RWPE1 (cell line): ENCODE measurements at regions not wholly inside any gene's neighbourhood (a gene's known extent, or its start where the extent isn't known, plus 50 kb on each side); places are given as distances from the start of the nearest gene placed in this dataset.
A peak's percentile ranks its signal among the peaks of the same experiment; 100 is the strongest.

Experiments
- CTCF ChIA-PET: fragments of 350-600 bp; sonication (Branson Sonifier 250); formaldehyde crosslinking; extraction: SDS; loops from one replicate; lab custom pipeline; 2021; lab: Yijun Ruan, JAX
- POLR2A ChIA-PET: fragments of 400-600 bp; formaldehyde crosslinking; extraction: SDS; loops from one replicate; lab custom pipeline; 2020; ENCODE audit warnings: antibody characterized with exemption; ENCODE audit not compliant: low non-redundant PET; lab: Yijun Ruan, JAX
- DNase-seq: peaks from one replicate; pipeline ENCODE4 v3.0.0; 2012; ENCODE audit warnings: low spot score
- H3K27ac ChIP-seq: fragments of 450-650 bp; 2 replicates; pipeline ENCODE4 v1.5.1; 2017
- TF ChIP-seq, protein P1 (sequence below): fragments of 450-650 bp; conservative IDR thresholded peaks from 2 replicates; pipeline ENCODE4 v1.5.1; 2017; ENCODE audit warnings: low read depth, mild to moderate bottlenecking

DNA sequence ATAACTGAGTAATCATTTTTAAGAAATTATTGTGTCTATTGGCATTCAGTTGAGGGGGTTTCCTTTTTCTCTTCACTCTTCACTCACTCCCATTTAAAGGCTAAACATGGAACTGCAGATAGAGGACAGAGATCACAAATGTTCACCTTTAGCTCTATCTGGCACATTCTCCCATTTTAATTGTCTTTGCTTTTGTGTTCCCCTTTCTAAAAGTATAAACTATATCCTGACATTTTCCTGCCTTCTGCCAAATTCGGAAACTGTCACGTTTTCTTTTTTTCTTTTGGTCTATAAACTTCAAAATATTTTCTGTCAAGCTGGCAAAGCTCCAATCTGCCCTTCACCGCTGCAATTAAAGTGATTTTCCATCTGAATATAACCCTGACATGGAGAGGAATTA is 219.8 kb upstream of the CDKN3 start:
- no peak for DNase-seq
- TF ChIP-seq, protein P1, sequence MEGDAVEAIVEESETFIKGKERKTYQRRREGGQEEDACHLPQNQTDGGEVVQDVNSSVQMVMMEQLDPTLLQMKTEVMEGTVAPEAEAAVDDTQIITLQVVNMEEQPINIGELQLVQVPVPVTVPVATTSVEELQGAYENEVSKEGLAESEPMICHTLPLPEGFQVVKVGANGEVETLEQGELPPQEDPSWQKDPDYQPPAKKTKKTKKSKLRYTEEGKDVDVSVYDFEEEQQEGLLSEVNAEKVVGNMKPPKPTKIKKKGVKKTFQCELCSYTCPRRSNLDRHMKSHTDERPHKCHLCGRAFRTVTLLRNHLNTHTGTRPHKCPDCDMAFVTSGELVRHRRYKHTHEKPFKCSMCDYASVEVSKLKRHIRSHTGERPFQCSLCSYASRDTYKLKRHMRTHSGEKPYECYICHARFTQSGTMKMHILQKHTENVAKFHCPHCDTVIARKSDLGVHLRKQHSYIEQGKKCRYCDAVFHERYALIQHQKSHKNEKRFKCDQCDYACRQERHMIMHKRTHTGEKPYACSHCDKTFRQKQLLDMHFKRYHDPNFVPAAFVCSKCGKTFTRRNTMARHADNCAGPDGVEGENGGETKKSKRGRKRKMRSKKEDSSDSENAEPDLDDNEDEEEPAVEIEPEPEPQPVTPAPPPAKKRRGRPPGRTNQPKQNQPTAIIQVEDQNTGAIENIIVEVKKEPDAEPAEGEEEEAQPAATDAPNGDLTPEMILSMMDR, result no peak
- CTCF ChIA-PET, result interaction anchor here (0.5 to 0.6 kb wide), 4 partner anchors 9 to 557 kb away, joined by 3 to 4 read pairs (median 3); no protein-coding TSS in a partner anchor
- H3K27ac ChIP-seq, result no peak overlapping the region
- POLR2A ChIA-PET, result no interaction called here

DNA sequence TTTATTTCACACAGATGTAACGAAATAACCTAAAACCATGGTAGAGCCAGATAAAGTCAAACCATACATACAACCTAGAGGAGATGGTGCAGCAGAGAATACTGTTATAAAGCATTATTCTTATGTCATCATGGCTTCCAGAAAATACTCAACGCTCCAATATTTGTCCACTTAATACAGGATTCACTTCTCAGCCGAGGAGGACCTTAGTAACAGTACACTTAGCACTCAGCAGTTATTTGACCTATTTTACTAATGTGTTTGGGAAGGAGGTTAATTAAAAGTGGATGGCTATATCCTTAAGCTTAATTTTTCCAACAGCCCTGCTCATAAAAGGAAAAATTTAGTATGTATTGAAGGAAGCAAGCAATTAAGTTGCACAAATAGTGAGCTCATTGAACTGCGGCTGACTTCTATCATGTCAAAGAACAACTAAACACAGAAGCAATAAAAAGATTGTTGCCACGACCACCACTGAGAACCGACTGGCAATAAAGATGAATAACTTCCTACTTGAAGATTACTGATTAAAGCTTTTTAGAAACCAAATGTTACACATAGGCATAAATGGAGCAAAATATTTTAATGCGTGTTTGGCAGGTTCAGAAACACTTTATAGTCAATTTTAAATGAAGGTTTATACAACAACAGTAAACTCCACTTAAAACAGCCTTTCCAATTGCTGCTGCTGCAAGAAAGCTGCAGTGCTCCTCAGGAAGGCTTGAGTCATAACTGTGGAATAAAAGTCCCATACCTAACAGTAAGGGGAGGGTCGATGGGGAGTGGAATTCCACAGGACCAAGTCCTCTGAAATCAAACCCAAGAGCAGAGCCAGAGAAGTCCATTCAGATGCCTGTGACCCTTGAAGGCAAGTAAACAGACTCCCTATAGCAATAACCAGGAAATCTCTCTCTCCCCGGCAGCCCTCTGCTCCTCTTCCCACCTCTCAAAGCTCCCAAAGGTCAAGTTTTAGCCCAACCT is 218.9 kb upstream of the CDKN3 start:
- CTCF ChIA-PET, result interaction anchor here (0.5 to 0.6 kb wide), 3 partner anchors 9 to 558 kb away, joined by 3 read pairs; no protein-coding TSS in a partner anchor
- no peak for DNase-seq
- H3K27ac ChIP-seq, result no peak overlapping the region
- TF ChIP-seq, protein P1, result no peak
- POLR2A ChIA-PET, result no interaction called here

- peak overlapping the region; percentile 70 for H3K27ac ChIP-seq
- peak; percentile 57 for DNase-seq
- TF ChIP-seq, protein P1, result no peak
- CTCF ChIA-PET, result interaction anchor here (0.7 kb wide), 1 partner anchor 50 kb away, joined by 3 read pairs; no protein-coding TSS in a partner anchor
- POLR2A ChIA-PET, result no interaction called here
Observed at GRCh38 chr14:54182419-54183045, 214.3 kb upstream of the CDKN3 start.

DNA sequence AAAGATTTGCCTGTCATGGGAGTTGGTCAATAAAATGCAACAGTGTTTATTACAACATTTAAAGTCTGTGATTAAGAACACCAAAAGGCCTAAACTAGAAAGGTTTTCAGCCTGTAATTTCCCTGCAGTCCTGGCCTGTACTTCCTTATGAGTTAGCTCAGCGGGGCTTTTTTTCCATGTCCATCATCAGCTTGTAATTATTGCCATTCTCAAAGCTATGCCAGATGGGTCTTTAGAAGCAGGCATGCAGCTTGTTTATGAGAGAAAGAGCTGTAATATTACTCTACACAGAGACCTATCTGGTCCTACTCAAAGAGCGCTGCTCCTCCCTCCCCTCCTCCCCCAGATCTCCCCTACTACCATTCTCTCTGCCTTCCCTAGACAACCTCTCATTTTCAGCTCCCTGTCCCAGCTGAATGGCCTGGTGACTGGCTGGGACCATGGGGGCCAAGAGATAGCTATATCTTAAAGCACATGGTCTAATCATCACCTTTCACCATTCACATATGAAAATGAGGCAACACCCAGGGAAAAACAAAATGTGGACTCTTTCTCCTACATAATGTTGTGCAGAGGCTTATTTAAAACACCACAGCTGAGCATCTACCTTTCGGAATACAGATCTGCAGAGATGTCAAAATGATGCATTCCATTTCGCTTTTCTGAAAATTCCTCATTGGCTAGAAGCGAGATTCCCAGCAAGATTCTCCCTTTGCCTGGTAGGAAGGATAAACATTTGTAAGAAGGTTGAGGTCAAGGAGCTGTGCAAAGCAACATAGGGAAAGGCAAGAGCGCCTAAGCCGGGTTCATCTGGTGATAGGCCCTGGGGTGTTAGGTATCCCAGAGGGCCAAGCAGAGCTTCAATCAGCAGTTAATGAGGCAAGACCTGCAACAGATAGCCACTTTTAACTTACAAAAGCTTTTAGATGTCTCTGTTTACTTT is 209.7 kb upstream of the CDKN3 start:
- no peak overlapping the region for H3K27ac ChIP-seq
- POLR2A ChIA-PET, result no interaction called here
- DNase-seq, result no peak
- TF ChIP-seq, protein P1, result no peak
- CTCF ChIA-PET, result interaction anchor here (0.6 to 1.2 kb wide), 2 partner anchors 12 to 142 kb away, joined by 3 to 6 read pairs; no protein-coding TSS in a partner anchor

DNA sequence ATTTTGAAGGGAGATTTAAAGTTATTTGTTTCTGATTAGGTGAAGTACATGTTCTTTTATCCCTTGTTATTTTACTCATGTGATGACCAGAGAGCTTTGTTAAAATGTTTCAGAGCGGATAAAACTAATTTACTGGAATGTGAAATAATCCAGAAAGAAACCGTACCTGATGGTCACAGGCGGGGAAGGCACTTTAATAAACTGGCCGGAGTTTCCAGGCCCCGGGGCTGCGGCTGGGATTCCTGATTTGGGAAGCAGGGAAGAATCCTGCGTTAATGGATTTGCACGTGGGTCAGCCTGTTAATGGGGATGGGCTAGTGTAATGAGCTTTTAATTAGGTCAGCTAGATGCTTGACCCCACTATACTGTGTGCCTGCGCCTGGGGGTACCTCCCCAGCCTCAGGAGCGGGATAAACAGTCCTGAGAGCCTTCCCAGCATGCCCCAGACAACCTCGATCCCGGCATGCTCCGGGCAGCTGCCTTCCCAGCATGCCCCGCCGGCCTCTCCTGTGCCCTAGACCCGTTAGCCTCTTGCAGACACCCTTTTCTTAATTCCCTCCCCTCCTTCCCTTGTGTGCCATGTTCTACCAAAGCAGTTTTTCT is 208.6 kb upstream of the CDKN3 start:
- no peak overlapping the region for H3K27ac ChIP-seq
- TF ChIP-seq, protein P1, result no peak
- DNase-seq, result no peak
- ChIA-PET CTCF (no interaction called here), POLR2A (no interaction called here)
